SU-DHL-6 (cell line): ENCODE measurements at regions not wholly inside any gene's neighbourhood (a gene's known extent, or its start where the extent isn't known, plus 50 kb on each side); places are given as distances from the start of the nearest gene placed in this dataset.

Source experiments
- H2AFZ ChIP-seq: fragments of 200-600 bp; sonication (generic); 2 replicates; pipeline ENCODE4 v1.6.1; 2014; ENCODE audit warnings: low read depth, mild to moderate bottlenecking, moderate library complexity, mixed read lengths, antibody characterized with exemption, low read length; ENCODE audit not compliant: severe bottlenecking
- H3F3A ChIP-seq: fragments of 200-600 bp; shearing (Covaris generic); 2 replicates; pipeline ENCODE4 v1.6.0; 2016; ENCODE audit warnings: antibody characterized with exemption, mild to moderate bottlenecking; ENCODE audit not compliant: insufficient read depth
- H3K27ac ChIP-seq: fragments of 200-600 bp; sonication (generic); 2 replicates; pipeline ENCODE4 v1.5.1; 2016; ENCODE audit warnings: low read depth, mild to moderate bottlenecking, low read length, moderate library complexity, mixed read lengths
- H3K27me3 ChIP-seq: fragments of 200-600 bp; sonication (generic), shearing (Covaris generic); 2 replicates; pipeline ENCODE4 v1.6.0; 2014; ENCODE audit warnings: mild to moderate bottlenecking, low read length
- H3K36me3 ChIP-seq: fragments of 200-600 bp; sonication (generic); 2 replicates; pipeline ENCODE4 v1.6.1; 2014; ENCODE audit warnings: mild to moderate bottlenecking, low read length, mixed read lengths
- H3K4me2 ChIP-seq: fragments of 300-600, 200-600 bp; shearing (Covaris generic), sonication (generic); 2 replicates; pipeline ENCODE4 v1.6.0; 2014; ENCODE audit warnings: low read length, low read depth, mild to moderate bottlenecking; ENCODE audit not compliant: poor library complexity, severe bottlenecking
- H3K4me3 ChIP-seq: fragments of 200-600 bp; sonication (generic); 2 replicates; pipeline ENCODE4 v1.5.1; 2014; ENCODE audit warnings: antibody characterized with exemption, low read length, mild to moderate bottlenecking, mixed read lengths; ENCODE audit not compliant: insufficient read depth, poor library complexity, severe bottlenecking
- H3K79me2 ChIP-seq: fragments of 200-600 bp; sonication (generic); 2 replicates; pipeline ENCODE4 v1.6.1; 2014; ENCODE audit warnings: mild to moderate bottlenecking, low read length, moderate library complexity; ENCODE audit not compliant: insufficient read depth
- H3K9ac ChIP-seq: fragments of 200-600 bp; sonication (generic); 2 replicates; pipeline ENCODE4 v1.7.0; 2014; ENCODE audit warnings: mild to moderate bottlenecking, low read length
- H3K9me2 ChIP-seq: fragments of 200-600 bp; sonication (generic); replicated peaks from 2 replicates; pipeline ENCODE4 v1.6.1; 2014; ENCODE audit warnings: low read length; ENCODE audit not compliant: insufficient read depth
- H3K9me3 ChIP-seq: fragments of 200-600 bp; sonication (generic); 2 replicates; pipeline ENCODE4 v1.6.1; 2014; ENCODE audit warnings: low read length, mixed read lengths; ENCODE audit not compliant: insufficient read depth
- H4K20me1 ChIP-seq: fragments of 200-600 bp; sonication (generic); 2 replicates; pipeline ENCODE4 v1.6.1; 2014; ENCODE audit warnings: low read depth, mild to moderate bottlenecking, antibody characterized with exemption, low read length, moderate library complexity, mixed read lengths
- EZH2phosphoT487 ChIP-seq: fragments of 200-600 bp; sonication (generic), shearing (Covaris generic); conservative IDR thresholded peaks from 2 replicates; pipeline ENCODE4 v1.6.1; 2018; ENCODE audit warnings: mild to moderate bottlenecking, antibody characterized with exemption, low read length, moderate library complexity, mixed read lengths
- TF ChIP-seq, protein P1 (sequence below): fragments of 200-600 bp; sonication (generic); IDR thresholded peaks from one replicate; pipeline ENCODE4 v1.5.1; 2017; ENCODE audit warnings: antibody characterized with exemption, mild to moderate bottlenecking, low read length, moderate library complexity; ENCODE audit not compliant: insufficient read depth, poor library complexity, severe bottlenecking

DNA sequence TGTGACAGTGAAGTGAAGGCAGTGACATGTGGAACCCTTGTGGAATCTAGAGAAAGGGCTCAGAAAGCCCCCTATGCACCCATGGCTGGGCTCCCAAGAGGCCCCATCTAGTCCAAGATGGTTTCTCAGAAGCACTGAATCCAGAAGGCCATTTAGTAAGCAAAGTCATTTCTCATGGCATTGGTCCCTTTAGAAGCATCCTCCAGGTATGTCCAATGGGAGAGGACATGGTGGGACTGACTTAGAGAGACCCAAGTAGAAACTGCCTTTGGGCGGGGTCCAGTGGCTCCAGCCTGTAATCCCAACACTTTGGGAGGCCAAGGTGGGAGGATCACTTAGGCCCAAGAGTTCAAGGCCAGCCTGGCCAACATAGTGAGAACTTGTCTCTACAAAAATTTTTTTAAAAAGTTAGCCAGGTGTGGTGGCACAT lies 72.5 kb upstream of the RMDN2 start:
- no peak overlapping the region for H3K4me2 ChIP-seq
- H2AFZ ChIP-seq = no peak overlapping the region

DNA sequence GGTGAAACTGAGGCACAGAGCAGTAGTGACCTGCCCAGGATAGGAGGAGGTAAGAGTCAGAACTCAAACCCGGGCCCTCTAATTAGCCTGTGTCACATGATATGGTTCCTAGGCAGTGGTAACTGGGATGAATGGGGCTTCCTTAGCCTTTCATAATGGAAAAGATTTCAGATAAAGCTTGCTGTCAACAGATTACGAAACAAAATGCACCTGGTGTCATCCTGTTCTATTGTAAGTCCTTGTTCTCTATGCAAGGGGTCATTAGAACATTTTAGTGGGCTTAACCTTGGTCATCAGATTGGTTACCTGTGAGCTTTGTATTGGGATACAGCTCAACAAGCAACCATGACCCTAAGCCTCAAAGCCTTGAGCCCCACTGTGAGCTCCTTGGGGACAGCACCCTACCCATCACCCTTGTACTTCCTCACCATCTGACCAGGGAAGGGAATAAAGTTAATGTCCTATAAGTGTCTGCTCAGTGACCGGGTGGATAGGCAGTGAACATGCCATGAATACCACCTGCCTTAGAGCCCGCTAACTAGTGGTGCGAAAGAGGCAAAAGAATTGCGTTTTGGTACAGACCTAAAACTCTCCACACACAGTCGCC lies 70.3 kb upstream of the RMDN2 start:
- TF ChIP-seq, protein P1, sequence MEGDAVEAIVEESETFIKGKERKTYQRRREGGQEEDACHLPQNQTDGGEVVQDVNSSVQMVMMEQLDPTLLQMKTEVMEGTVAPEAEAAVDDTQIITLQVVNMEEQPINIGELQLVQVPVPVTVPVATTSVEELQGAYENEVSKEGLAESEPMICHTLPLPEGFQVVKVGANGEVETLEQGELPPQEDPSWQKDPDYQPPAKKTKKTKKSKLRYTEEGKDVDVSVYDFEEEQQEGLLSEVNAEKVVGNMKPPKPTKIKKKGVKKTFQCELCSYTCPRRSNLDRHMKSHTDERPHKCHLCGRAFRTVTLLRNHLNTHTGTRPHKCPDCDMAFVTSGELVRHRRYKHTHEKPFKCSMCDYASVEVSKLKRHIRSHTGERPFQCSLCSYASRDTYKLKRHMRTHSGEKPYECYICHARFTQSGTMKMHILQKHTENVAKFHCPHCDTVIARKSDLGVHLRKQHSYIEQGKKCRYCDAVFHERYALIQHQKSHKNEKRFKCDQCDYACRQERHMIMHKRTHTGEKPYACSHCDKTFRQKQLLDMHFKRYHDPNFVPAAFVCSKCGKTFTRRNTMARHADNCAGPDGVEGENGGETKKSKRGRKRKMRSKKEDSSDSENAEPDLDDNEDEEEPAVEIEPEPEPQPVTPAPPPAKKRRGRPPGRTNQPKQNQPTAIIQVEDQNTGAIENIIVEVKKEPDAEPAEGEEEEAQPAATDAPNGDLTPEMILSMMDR = no peak
- TF ChIP-seq EZH2phosphoT487 = no peak
- no peak overlapping the region for H3K4me3 ChIP-seq
- no peaks in the 10 kb centered on the region for H3K79me2 ChIP-seq
- H3K9me3 ChIP-seq = no peaks in the 10 kb centered on the region
- H2AFZ ChIP-seq = no peak overlapping the region
- H4K20me1 ChIP-seq = no peaks in the 10 kb centered on the region
- no peaks in the 10 kb centered on the region for H3K9me2 ChIP-seq
- H3K27me3 ChIP-seq = no peaks in the 10 kb centered on the region
- H3K36me3 ChIP-seq = no peaks in the 10 kb centered on the region
- no peaks in the 10 kb centered on the region for H3F3A ChIP-seq
- H3K9ac ChIP-seq = no peak overlapping the region
- H3K27ac ChIP-seq = no peak overlapping the region
- no peak overlapping the region for H3K4me2 ChIP-seq

More for the DNA sequence above, 72.5 kb upstream of the RMDN2 start:
- Histone ChIP-seq H3K36me3 (no peaks in the 10 kb centered on the region), H3K4me3 (no peak overlapping the region), H3K9me3 (no peaks in the 10 kb centered on the region), H3K27ac (no peak overlapping the region), H3K9me2 (no peaks in the 10 kb centered on the region), H4K20me1 (no peaks in the 10 kb centered on the region), H3K9ac (no peak overlapping the region), H3K79me2 (no peaks in the 10 kb centered on the region), H3K27me3 (no peaks in the 10 kb centered on the region), H3F3A (no peaks in the 10 kb centered on the region)
- TF ChIP-seq EZH2phosphoT487 = no peak
- TF ChIP-seq, protein P1 = no peak

DNA sequence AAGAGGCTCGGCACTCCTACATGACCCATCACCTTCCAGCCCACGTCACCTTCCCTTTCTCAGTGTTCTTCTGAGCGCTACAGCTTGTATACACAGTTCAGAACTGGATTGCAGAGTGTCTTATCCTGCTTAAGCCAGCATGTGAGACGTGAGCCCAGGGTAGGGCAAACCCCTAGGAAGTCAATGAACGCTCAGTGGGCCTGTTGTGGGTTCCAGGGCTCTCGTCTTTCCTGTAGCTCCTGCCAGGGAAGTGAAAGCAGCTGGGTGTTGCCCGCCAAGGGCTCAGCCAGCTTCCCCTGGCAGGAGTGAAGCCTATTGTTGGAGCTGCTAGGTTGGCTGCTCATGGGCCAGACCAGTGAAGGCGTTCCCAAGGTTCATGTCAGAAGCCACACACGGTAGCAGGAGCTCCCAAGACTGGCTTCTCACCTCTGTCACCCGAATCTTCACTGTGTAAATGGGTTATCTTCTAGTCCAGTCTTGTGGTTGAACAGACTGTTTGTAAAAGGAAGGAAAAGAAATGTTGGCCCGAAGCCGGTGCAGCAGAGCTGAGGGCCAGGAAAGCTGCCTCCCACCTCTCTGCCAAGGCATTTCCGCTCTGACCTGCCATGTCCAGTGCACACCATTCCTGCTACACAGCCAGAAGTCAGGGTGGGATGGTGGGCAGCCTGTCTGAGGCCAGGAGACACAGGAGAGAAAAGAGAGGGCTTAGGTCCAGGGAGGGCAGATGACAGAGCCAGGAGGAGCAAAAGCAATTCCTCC lies 69.6 kb upstream of the RMDN2 start:
- H3F3A ChIP-seq = no peaks in the 10 kb centered on the region
- H3K27me3 ChIP-seq = no peaks in the 10 kb centered on the region
- TF ChIP-seq, protein P1 = no peak
- no peak overlapping the region for H3K9ac ChIP-seq
- H3K9me3 ChIP-seq = no peaks in the 10 kb centered on the region
- no peak overlapping the region for H2AFZ ChIP-seq
- H3K27ac ChIP-seq = no peak overlapping the region
- no peaks in the 10 kb centered on the region for H4K20me1 ChIP-seq
- no peaks in the 10 kb centered on the region for H3K79me2 ChIP-seq
- H3K36me3 ChIP-seq = no peaks in the 10 kb centered on the region
- no peak overlapping the region for H3K4me2 ChIP-seq
- H3K9me2 ChIP-seq = no peaks in the 10 kb centered on the region
- no peak overlapping the region for H3K4me3 ChIP-seq
